SU-DHL-6 (cell line): ENCODE measurements at regions not wholly inside any gene's neighbourhood (a gene's known extent, or its start where the extent isn't known, plus 50 kb on each side); places are given as distances from the start of the nearest gene placed in this dataset.

Experiments
- H2AFZ ChIP-seq: fragments of 200-600 bp; sonication (generic); 2 replicates; pipeline ENCODE4 v1.6.1; 2014; ENCODE audit warnings: low read depth, mild to moderate bottlenecking, moderate library complexity, mixed read lengths, antibody characterized with exemption, low read length; ENCODE audit not compliant: severe bottlenecking
- H3F3A ChIP-seq: fragments of 200-600 bp; shearing (Covaris generic); 2 replicates; pipeline ENCODE4 v1.6.0; 2016; ENCODE audit warnings: antibody characterized with exemption, mild to moderate bottlenecking; ENCODE audit not compliant: insufficient read depth
- H3K27ac ChIP-seq: fragments of 200-600 bp; sonication (generic); 2 replicates; pipeline ENCODE4 v1.5.1; 2016; ENCODE audit warnings: low read depth, mild to moderate bottlenecking, low read length, moderate library complexity, mixed read lengths
- H3K27me3 ChIP-seq: fragments of 200-600 bp; sonication (generic), shearing (Covaris generic); 2 replicates; pipeline ENCODE4 v1.6.0; 2014; ENCODE audit warnings: mild to moderate bottlenecking, low read length
- H3K36me3 ChIP-seq: fragments of 200-600 bp; sonication (generic); 2 replicates; pipeline ENCODE4 v1.6.1; 2014; ENCODE audit warnings: mild to moderate bottlenecking, low read length, mixed read lengths
- H3K4me2 ChIP-seq: fragments of 300-600, 200-600 bp; shearing (Covaris generic), sonication (generic); 2 replicates; pipeline ENCODE4 v1.6.0; 2014; ENCODE audit warnings: low read length, low read depth, mild to moderate bottlenecking; ENCODE audit not compliant: poor library complexity, severe bottlenecking
- H3K4me3 ChIP-seq: fragments of 200-600 bp; sonication (generic); 2 replicates; pipeline ENCODE4 v1.5.1; 2014; ENCODE audit warnings: antibody characterized with exemption, low read length, mild to moderate bottlenecking, mixed read lengths; ENCODE audit not compliant: insufficient read depth, poor library complexity, severe bottlenecking
- H3K79me2 ChIP-seq: fragments of 200-600 bp; sonication (generic); 2 replicates; pipeline ENCODE4 v1.6.1; 2014; ENCODE audit warnings: mild to moderate bottlenecking, low read length, moderate library complexity; ENCODE audit not compliant: insufficient read depth
- H3K9ac ChIP-seq: fragments of 200-600 bp; sonication (generic); 2 replicates; pipeline ENCODE4 v1.7.0; 2014; ENCODE audit warnings: mild to moderate bottlenecking, low read length
- H3K9me2 ChIP-seq: fragments of 200-600 bp; sonication (generic); replicated peaks from 2 replicates; pipeline ENCODE4 v1.6.1; 2014; ENCODE audit warnings: low read length; ENCODE audit not compliant: insufficient read depth
- H3K9me3 ChIP-seq: fragments of 200-600 bp; sonication (generic); 2 replicates; pipeline ENCODE4 v1.6.1; 2014; ENCODE audit warnings: low read length, mixed read lengths; ENCODE audit not compliant: insufficient read depth
- H4K20me1 ChIP-seq: fragments of 200-600 bp; sonication (generic); 2 replicates; pipeline ENCODE4 v1.6.1; 2014; ENCODE audit warnings: low read depth, mild to moderate bottlenecking, antibody characterized with exemption, low read length, moderate library complexity, mixed read lengths
- EZH2phosphoT487 ChIP-seq: fragments of 200-600 bp; sonication (generic), shearing (Covaris generic); conservative IDR thresholded peaks from 2 replicates; pipeline ENCODE4 v1.6.1; 2018; ENCODE audit warnings: mild to moderate bottlenecking, antibody characterized with exemption, low read length, moderate library complexity, mixed read lengths
- TF ChIP-seq, protein P1 (sequence below): fragments of 200-600 bp; sonication (generic); IDR thresholded peaks from one replicate; pipeline ENCODE4 v1.5.1; 2017; ENCODE audit warnings: antibody characterized with exemption, mild to moderate bottlenecking, low read length, moderate library complexity; ENCODE audit not compliant: insufficient read depth, poor library complexity, severe bottlenecking

DNA sequence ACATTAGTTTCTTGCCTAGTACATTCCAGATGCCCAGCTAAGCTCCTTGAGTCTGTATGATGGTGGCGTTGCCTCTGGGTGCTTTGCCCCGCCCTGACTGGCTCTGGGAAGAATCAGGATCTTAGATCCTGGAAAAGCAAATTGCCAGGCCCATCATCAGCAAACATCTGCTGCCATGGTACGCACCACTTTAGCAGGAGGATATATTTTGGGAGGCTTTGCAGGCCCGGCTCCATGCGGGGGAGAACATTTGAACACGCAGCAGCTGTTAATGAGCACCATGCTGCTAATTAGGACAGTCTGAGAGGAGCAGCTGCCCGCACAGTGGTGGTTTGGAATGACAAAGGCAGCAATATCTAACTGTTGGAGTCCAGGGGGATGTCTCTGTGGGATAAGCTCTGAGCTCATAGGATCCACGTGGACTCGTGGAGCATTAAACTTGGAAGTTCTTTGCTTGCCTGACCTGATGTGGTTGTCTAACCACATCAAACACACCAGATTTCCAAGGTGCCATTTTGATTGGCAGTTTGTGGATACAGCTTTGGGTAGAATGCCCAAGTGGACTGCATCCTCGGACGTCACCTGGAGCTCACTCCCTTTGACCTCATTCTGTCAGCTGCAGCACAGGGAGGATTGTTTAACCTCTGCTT is 217.0 kb upstream of the ZBED5 start:
- no peaks in the 10 kb centered on the region for H3F3A ChIP-seq
- no peaks in the 10 kb centered on the region for H3K79me2 ChIP-seq
- no peaks in the 10 kb centered on the region for H3K9me2 ChIP-seq
- no peaks in the 10 kb centered on the region for H3K9me3 ChIP-seq
- no peaks in the 10 kb centered on the region for H4K20me1 ChIP-seq
- no peak overlapping the region for H2AFZ ChIP-seq
- no peak overlapping the region for H3K27ac ChIP-seq
- no peak overlapping the region for H3K4me2 ChIP-seq
- H3K36me3 ChIP-seq, result no peaks in the 10 kb centered on the region
- no peak overlapping the region for H3K4me3 ChIP-seq
- no peak overlapping the region for H3K9ac ChIP-seq
- TF ChIP-seq, protein P1, sequence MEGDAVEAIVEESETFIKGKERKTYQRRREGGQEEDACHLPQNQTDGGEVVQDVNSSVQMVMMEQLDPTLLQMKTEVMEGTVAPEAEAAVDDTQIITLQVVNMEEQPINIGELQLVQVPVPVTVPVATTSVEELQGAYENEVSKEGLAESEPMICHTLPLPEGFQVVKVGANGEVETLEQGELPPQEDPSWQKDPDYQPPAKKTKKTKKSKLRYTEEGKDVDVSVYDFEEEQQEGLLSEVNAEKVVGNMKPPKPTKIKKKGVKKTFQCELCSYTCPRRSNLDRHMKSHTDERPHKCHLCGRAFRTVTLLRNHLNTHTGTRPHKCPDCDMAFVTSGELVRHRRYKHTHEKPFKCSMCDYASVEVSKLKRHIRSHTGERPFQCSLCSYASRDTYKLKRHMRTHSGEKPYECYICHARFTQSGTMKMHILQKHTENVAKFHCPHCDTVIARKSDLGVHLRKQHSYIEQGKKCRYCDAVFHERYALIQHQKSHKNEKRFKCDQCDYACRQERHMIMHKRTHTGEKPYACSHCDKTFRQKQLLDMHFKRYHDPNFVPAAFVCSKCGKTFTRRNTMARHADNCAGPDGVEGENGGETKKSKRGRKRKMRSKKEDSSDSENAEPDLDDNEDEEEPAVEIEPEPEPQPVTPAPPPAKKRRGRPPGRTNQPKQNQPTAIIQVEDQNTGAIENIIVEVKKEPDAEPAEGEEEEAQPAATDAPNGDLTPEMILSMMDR, result no peak
- no peak for TF ChIP-seq EZH2phosphoT487
- H3K27me3 ChIP-seq, result no peaks in the 10 kb centered on the region

DNA sequence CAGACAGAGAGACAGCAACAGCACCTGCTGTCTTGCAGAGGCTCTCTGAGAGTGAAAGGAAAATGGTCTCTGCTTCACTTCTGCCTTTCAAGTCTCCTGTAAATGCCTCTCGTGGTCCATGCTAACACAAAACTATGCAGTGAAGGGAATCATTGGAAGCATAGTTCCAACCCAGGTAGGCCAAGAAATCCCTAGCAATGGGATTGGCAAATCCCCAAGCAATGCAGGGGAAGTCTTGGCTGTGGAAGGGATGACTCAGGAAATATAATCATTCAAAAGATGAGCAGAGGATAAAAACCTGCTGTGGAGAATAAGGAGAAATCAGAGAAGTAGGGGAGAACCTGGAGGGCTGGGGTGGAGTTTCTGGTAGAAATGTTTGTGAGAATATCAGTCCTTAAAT is 216.1 kb upstream of the ZBED5 start:
- Histone ChIP-seq H3K27me3 (no peaks in the 10 kb centered on the region), H3K9me3 (no peaks in the 10 kb centered on the region), H4K20me1 (no peaks in the 10 kb centered on the region), H3K4me3 (no peak overlapping the region), H3K36me3 (no peaks in the 10 kb centered on the region), H3F3A (no peaks in the 10 kb centered on the region), H3K27ac (no peak overlapping the region), H2AFZ (no peak overlapping the region), H3K4me2 (no peak overlapping the region), H3K9ac (no peak overlapping the region), H3K79me2 (no peaks in the 10 kb centered on the region), H3K9me2 (no peaks in the 10 kb centered on the region)
- no peak for TF ChIP-seq EZH2phosphoT487
- TF ChIP-seq, protein P1, result no peak

DNA sequence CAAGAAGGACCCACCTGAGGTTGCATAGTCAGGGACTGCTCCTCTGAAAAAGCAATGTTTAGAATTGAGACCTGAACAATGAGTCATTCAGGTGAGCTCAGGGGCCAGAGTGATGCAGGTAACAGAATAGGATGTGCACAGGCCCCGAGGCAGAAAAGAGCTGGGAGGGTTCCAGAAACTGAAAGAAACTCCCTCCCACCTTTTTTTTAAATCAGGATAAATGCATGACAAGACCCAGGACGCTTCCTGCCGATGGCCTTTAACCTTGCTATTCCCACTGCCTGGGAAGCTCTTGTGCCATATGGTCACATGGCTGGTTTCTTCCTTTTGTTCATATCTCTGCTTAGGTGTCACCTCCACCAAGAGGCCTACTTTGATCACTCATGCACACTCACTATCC is 214.2 kb upstream of the ZBED5 start:
- Histone ChIP-seq H3K9ac (no peak overlapping the region), H3K27ac (no peak overlapping the region), H4K20me1 (no peaks in the 10 kb centered on the region), H3K9me3 (no peaks in the 10 kb centered on the region), H2AFZ (no peak overlapping the region), H3K4me2 (no peak overlapping the region), H3K4me3 (no peak overlapping the region), H3K79me2 (no peaks in the 10 kb centered on the region), H3K9me2 (no peaks in the 10 kb centered on the region), H3K27me3 (no peaks in the 10 kb centered on the region), H3F3A (no peaks in the 10 kb centered on the region), H3K36me3 (no peaks in the 10 kb centered on the region)
- TF ChIP-seq EZH2phosphoT487, result no peak
- TF ChIP-seq, protein P1, result no peak

DNA sequence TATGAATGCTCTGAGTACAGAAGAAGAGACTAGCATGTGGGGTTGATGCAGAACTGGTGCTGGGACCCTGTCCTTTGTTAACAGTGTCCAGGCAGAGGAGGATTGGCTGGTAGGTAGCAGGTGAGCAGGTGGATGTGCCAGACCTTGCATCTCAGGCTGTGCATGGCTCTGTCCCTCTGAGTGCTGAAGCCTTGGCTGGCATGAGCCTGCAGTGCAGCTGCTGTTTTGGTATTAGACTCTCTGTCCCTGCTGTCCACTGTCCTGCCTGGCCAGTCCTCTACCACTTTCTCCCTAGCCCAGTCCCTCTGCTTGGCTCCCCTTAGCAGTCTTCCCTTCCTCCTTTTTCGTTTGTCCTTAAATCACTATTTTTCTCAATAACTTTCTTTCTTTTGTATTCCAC is 213.6 kb upstream of the ZBED5 start:
- Histone ChIP-seq H2AFZ (no peak overlapping the region), H3K9me2 (no peaks in the 10 kb centered on the region), H3K4me3 (no peak overlapping the region), H3K27ac (no peak overlapping the region), H3K79me2 (no peaks in the 10 kb centered on the region), H3F3A (no peaks in the 10 kb centered on the region), H3K9me3 (no peaks in the 10 kb centered on the region), H3K4me2 (no peak overlapping the region), H3K27me3 (no peaks in the 10 kb centered on the region), H3K9ac (no peak overlapping the region), H3K36me3 (no peaks in the 10 kb centered on the region), H4K20me1 (no peaks in the 10 kb centered on the region)
- TF ChIP-seq, protein P1, result no peak
- no peak for TF ChIP-seq EZH2phosphoT487
